A549 (cell line): ENCODE measurements at regions not wholly inside any gene's neighbourhood (a gene's known extent, or its start where the extent isn't known, plus 50 kb on each side); places are given as distances from the start of the nearest gene placed in this dataset.

Experiments used
- BCL3 ChIP-seq: fragments of >200 bp; sonication (Bioruptor Twin); formaldehyde crosslinking; IDR thresholded peaks from 3 replicates; pipeline ENCODE4 v1.6.1; 2016
- BHLHE40 ChIP-seq: IDR thresholded peaks from 2 replicates; pipeline ENCODE4 v1.6.1; 2012; ENCODE audit warnings: low read depth, low read length, inconsistent platforms
- CTCF ChIP-seq: fragments of >200 bp; sonication (Bioruptor Twin); formaldehyde crosslinking; IDR thresholded peaks from 3 replicates; pipeline ENCODE4 v1.5.1; 2016
- EHMT2 ChIP-seq: fragments of 200-600 bp; sonication (generic); IDR thresholded peaks from 2 replicates; pipeline ENCODE4 v1.6.1; 2016; ENCODE audit warnings: antibody characterized with exemption, low read depth, mild to moderate bottlenecking, moderate library complexity
- EP300 ChIP-seq, 2 experiments: fragments of >200 bp; sonication (Bioruptor Twin); formaldehyde crosslinking; IDR thresholded peaks; 2 replicates in 1 of 2; 3 replicates in 1 of 2; pipeline ENCODE4 v1.6.1; 2016 to 2017
- HOXB5 ChIP-seq: fragments of 250-450 bp; sonication (Bioruptor Pico); IDR thresholded peaks from 2 replicates; pipeline ENCODE4 v1.5.0; 2020; ENCODE audit warnings: mild to moderate bottlenecking, moderate library complexity
- JUNB ChIP-seq: fragments of >200 bp; sonication (Bioruptor Twin); formaldehyde crosslinking; IDR thresholded peaks from 2 replicates; pipeline ENCODE4 v1.6.1; 2016
- KDM5A ChIP-seq: fragments of 200-600 bp; sonication (generic); IDR thresholded peaks from 2 replicates; pipeline ENCODE4 v1.6.1; 2016; ENCODE audit warnings: antibody characterized with exemption, mild to moderate bottlenecking
- MAZ ChIP-seq: fragments of 150-350 bp; IDR thresholded peaks from 2 replicates; pipeline ENCODE4 v1.6.1; 2014; ENCODE audit warnings: antibody characterized with exemption, low read depth, low read length, borderline replicate concordance
- NFE2L2 ChIP-seq: fragments of 150-350 bp; conservative IDR thresholded peaks from 2 replicates; pipeline ENCODE4 v1.6.1; 2014; ENCODE audit warnings: low read length
- POLR2A ChIP-seq: IDR thresholded peaks from 2 replicates; pipeline ENCODE4 v1.6.1; 2012; ENCODE audit warnings: mild to moderate bottlenecking, low read length
- RCOR1 ChIP-seq: fragments of 150-350 bp; IDR thresholded peaks from 2 replicates; pipeline ENCODE4 v1.6.1; 2014; ENCODE audit warnings: antibody characterized with exemption, low read length, low read depth
- REST ChIP-seq: fragments of 200-600 bp; sonication (generic); IDR thresholded peaks from 2 replicates; pipeline ENCODE4 v1.6.1; 2016; ENCODE audit warnings: antibody characterized with exemption, mild to moderate bottlenecking, moderate library complexity
- TF ChIP-seq, protein P1 (sequence below): IDR thresholded peaks from 2 replicates; pipeline ENCODE4 v1.6.1; 2012

GRCh38 chr2:180099308-180099707, 92.2 kb upstream of the CWC22 start:
- no peak for TF ChIP-seq CTCF
- no peak for TF ChIP-seq EP300 (IDR thresholded peaks at IDR 0.05)
- TF ChIP-seq, protein P1, sequence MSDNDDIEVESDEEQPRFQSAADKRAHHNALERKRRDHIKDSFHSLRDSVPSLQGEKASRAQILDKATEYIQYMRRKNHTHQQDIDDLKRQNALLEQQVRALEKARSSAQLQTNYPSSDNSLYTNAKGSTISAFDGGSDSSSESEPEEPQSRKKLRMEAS, result no peak
- TF ChIP-seq NFE2L2, result no peak
- no peak for TF ChIP-seq POLR2A
- no peak for TF ChIP-seq MAZ
- no peak for TF ChIP-seq BHLHE40
- no peak for TF ChIP-seq REST
- no peak for TF ChIP-seq EHMT2
- TF ChIP-seq BCL3, result no peak
- no peak for TF ChIP-seq JUNB
- TF ChIP-seq KDM5A, result no peak
- TF ChIP-seq HOXB5 (CRISPR knock-in tag), result no peak
- TF ChIP-seq RCOR1, result no peak
